Upper lobe of right lung (tissue), 1 donor: ENCODE measurements at regions not wholly inside any gene's neighbourhood (a gene's known extent, or its start where the extent isn't known, plus 50 kb on each side); places are given as distances from the start of the nearest gene placed in this dataset.

ENCODE experiments used
- ATAC-seq: fragments of 200-7000 bp; cut with Tn5 transposase; one replicate; pipeline ENCODE4 v1.9.1; 2020; ENCODE audit warnings: mild to moderate bottlenecking, moderate library complexity
- DNase-seq: peaks from one replicate; pipeline ENCODE4 v3.0.0-alpha.2; 2020
- H3K27ac ChIP-seq: fragments of 200-600 bp; one replicate; pipeline ENCODE4 v1.8.0; 2022
- H3K27me3 ChIP-seq: fragments of 200-600 bp; one replicate; pipeline ENCODE4 v1.8.0; 2022; ENCODE audit warnings: mild to moderate bottlenecking
- H3K36me3 ChIP-seq: fragments of 200-600 bp; one replicate; pipeline ENCODE4 v1.8.0; 2022
- H3K4me1 ChIP-seq: fragments of 200-600 bp; one replicate; pipeline ENCODE4 v1.8.0; 2022
- H3K4me3 ChIP-seq: fragments of 200-600 bp; one replicate; pipeline ENCODE4 v1.8.0; 2022; ENCODE audit warnings: mild to moderate bottlenecking
- H3K9me3 ChIP-seq: fragments of 200-600 bp; one replicate; pipeline ENCODE4 v1.8.0; 2022
- CTCF ChIP-seq: fragments of 200-600 bp; IDR thresholded peaks from one replicate; pipeline ENCODE4 v1.8.0; 2022; ENCODE audit warnings: antibody characterized with exemption
- intact Hi-C: fragments of 100-400 bp; cut with DNase I; formaldehyde crosslinking; loops from one replicate; pipeline ENCODE4 v1.11.0; 2022
- donor health status: DM: no; HTN: yes; CAD: no; lungs with severe emphysema.

- no peaks in the 10 kb centered on the region for H3K4me1 ChIP-seq
- DNase-seq (no peak), ATAC-seq (no peak)
- H3K4me3 ChIP-seq, result no peak overlapping the region
- no peak for TF ChIP-seq CTCF
- intact Hi-C loops, result no loop called here
- H3K36me3 ChIP-seq, result no peaks in the 10 kb centered on the region
- no peaks in the 10 kb centered on the region for H3K9me3 ChIP-seq
- H3K27me3 ChIP-seq, result peaks cover 3% of the 10 kb centered on the region
- H3K27ac ChIP-seq, result no peak overlapping the region
Observed at GRCh38 chr15:93188236-93188635, 99.2 kb upstream of the RGMA start.

GRCh38 chr15:93185796-93186195, 96.8 kb upstream of the RGMA start:
- intact Hi-C loops, result no loop called here
- DNase-seq, result no peak
- H3K27me3 ChIP-seq, result peaks cover 3% of the 10 kb centered on the region
- no peak for ATAC-seq
- no peak for TF ChIP-seq CTCF
- H3K9me3 ChIP-seq, result no peaks in the 10 kb centered on the region
- no peak overlapping the region for H3K4me3 ChIP-seq
- no peaks in the 10 kb centered on the region for H3K36me3 ChIP-seq
- H3K27ac ChIP-seq, result no peak overlapping the region
- H3K4me1 ChIP-seq, result no peaks in the 10 kb centered on the region

GRCh38 chr15:93182703-93183205, 93.7 kb upstream of the RGMA start:
- no peaks in the 10 kb centered on the region for H3K4me1 ChIP-seq
- no peak for TF ChIP-seq CTCF
- no peak for ATAC-seq
- no peaks in the 10 kb centered on the region for H3K27me3 ChIP-seq
- no peak for DNase-seq
- no peak overlapping the region for H3K4me3 ChIP-seq
- intact Hi-C loops, result no loop called here
- H3K9me3 ChIP-seq, result no peaks in the 10 kb centered on the region
- no peaks in the 10 kb centered on the region for H3K36me3 ChIP-seq
- no peak overlapping the region for H3K27ac ChIP-seq

GRCh38 chr15:93180656-93181055, 91.6 kb upstream of the RGMA start:
- H3K27ac ChIP-seq, result no peak overlapping the region
- H3K27me3 ChIP-seq, result no peaks in the 10 kb centered on the region
- no peaks in the 10 kb centered on the region for H3K9me3 ChIP-seq
- no peak overlapping the region for H3K4me3 ChIP-seq
- no peak for ATAC-seq
- intact Hi-C loops, result no loop called here
- H3K4me1 ChIP-seq, result no peaks in the 10 kb centered on the region
- no peak for TF ChIP-seq CTCF
- DNase-seq, result no peak
- H3K36me3 ChIP-seq, result no peaks in the 10 kb centered on the region

GRCh38 chr15:93180128-93180527, 91.1 kb upstream of the RGMA start:
- Histone ChIP-seq H3K27me3 (no peaks in the 10 kb centered on the region), H3K36me3 (no peaks in the 10 kb centered on the region), H3K4me3 (no peak overlapping the region), H3K27ac (no peak overlapping the region), H3K4me1 (no peaks in the 10 kb centered on the region), H3K9me3 (no peaks in the 10 kb centered on the region)
- ATAC-seq (no peak), DNase-seq (no peak)
- intact Hi-C loops, result no loop called here
- TF ChIP-seq CTCF, result no peak

- Histone ChIP-seq H3K4me3 (no peak overlapping the region), H3K27ac (no peak overlapping the region), H3K9me3 (no peaks in the 10 kb centered on the region), H3K4me1 (no peaks in the 10 kb centered on the region), H3K27me3 (no peaks in the 10 kb centered on the region), H3K36me3 (no peaks in the 10 kb centered on the region)
- no peak for DNase-seq
- intact Hi-C loops, result no loop called here
- no peak for ATAC-seq
- TF ChIP-seq CTCF, result no peak
Observed at GRCh38 chr15:93179700-93180102, 90.7 kb upstream of the RGMA start.
